AG04450 (cell line): ENCODE measurements at regions not wholly inside any gene's neighbourhood (a gene's known extent, or its start where the extent isn't known, plus 50 kb on each side); places are given as distances from the start of the nearest gene placed in this dataset.

Experiments used
- CTCF ChIA-PET: fragments of 300-600, 350-600 bp; formaldehyde crosslinking; extraction: SDS; loops from one replicate; lab custom pipeline; 2022; ENCODE audit warnings: antibody characterized with exemption, inconsistent platforms; lab: Charles Lee
- POLR2A ChIA-PET: fragments of 350-600 bp; formaldehyde crosslinking; extraction: SDS; loops from one replicate; lab custom pipeline; 2021; ENCODE audit warnings: antibody characterized with exemption, inconsistent platforms; lab: Yijun Ruan, JAX
- DNase-seq: peaks from one replicate; pipeline ENCODE4 v3.0.0-alpha.2; 2011; ENCODE audit warnings: low read depth, low spot score
- H3K27ac ChIP-seq: one replicate; pipeline ENCODE4 v1.5.1; 2012; ENCODE audit warnings: low read depth, low read length, control low read depth
- H3K27me3 ChIP-seq: one replicate; pipeline ENCODE4 v1.6.0; 2012; ENCODE audit warnings: low read length; ENCODE audit not compliant: control insufficient read depth, insufficient read depth
- H3K4me3 ChIP-seq: 2 replicates; pipeline ENCODE4 v1.5.1; 2011; ENCODE audit warnings: mild to moderate bottlenecking, low read depth, low read length, control low read depth
- H3K9me3 ChIP-seq: 2 replicates; pipeline ENCODE4 v1.5.1; 2012; ENCODE audit warnings: low read length; ENCODE audit not compliant: control insufficient read depth, insufficient read depth
- CTCF ChIP-seq: IDR thresholded peaks from 2 replicates; pipeline ENCODE4 v1.5.1; 2011; ENCODE audit warnings: low read depth, low read length, control low read depth, inconsistent platforms

GRCh38 chr3:197438906-197439305, 116.9 kb downstream of the BDH1 start:
- no peak overlapping the region for H3K4me3 ChIP-seq
- CTCF ChIA-PET, result no interaction called here
- no peak for TF ChIP-seq CTCF
- peaks cover 31% of the 10 kb centered on the region for H3K27me3 ChIP-seq
- DNase-seq, result no peak
- POLR2A ChIA-PET, result no interaction called here
- H3K9me3 ChIP-seq, result no peaks in the 10 kb centered on the region
- no peak overlapping the region for H3K27ac ChIP-seq

GRCh38 chr3:197435426-197435825, 120.3 kb downstream of the BDH1 start:
- DNase-seq, result no peak
- Histone ChIP-seq H3K27ac (no peak overlapping the region), H3K4me3 (no peak overlapping the region), H3K27me3 (peaks cover 15% of the 10 kb centered on the region), H3K9me3 (no peaks in the 10 kb centered on the region)
- ChIA-PET POLR2A (interaction anchor here (2.4 kb wide), 1 partner anchor 81 kb away, joined by 6 read pairs; no protein-coding TSS in a partner anchor), CTCF (no interaction called here)
- TF ChIP-seq CTCF, result no peak

DNA sequence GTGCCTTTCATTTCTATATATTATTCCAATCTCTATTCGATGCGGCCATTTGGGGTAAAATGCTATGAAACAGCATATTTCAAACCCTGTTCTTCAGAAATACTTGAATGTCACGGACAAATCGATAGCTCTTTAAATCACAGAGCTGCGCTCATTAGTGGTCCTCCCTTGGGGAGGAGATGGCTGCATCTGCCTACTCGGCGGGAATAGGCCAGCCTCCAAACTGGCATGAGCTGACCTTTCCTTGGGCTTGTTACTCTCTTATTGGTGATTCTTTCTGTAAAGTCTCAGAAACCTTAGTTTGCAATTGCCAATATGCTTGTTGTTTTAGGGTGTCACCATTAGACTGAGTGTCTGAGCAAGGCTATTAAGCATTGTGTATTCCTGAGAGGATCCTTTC, 120.9 kb downstream of the BDH1 start:
- peaks cover 10% of the 10 kb centered on the region for H3K27me3 ChIP-seq
- no peak for TF ChIP-seq CTCF
- no peak for DNase-seq
- no peaks in the 10 kb centered on the region for H3K9me3 ChIP-seq
- H3K27ac ChIP-seq, result no peak overlapping the region
- CTCF ChIA-PET, result no interaction called here
- no peak overlapping the region for H3K4me3 ChIP-seq
- POLR2A ChIA-PET, result interaction anchor here (2.4 kb wide), 1 partner anchor 80 kb away, joined by 6 read pairs; no protein-coding TSS in a partner anchor

- H3K27ac ChIP-seq, result no peak overlapping the region
- CTCF ChIA-PET, result no interaction called here
- no peaks in the 10 kb centered on the region; the same call in 1 of the 2 replicates for H3K9me3 ChIP-seq
- H3K4me3 ChIP-seq, result no peak overlapping the region
- H3K27me3 ChIP-seq, result no peaks in the 10 kb centered on the region
- DNase-seq, result no peak
- TF ChIP-seq CTCF, result no peak
- POLR2A ChIA-PET, result interaction anchor here (0.6 to 2.4 kb wide), 2 partner anchors 11 to 78 kb away, joined by 3 to 6 read pairs; no protein-coding TSS in a partner anchor
These were observed 123.2 kb downstream of the BDH1 start for GRCh38 chr3:197432384-197433127.

DNA sequence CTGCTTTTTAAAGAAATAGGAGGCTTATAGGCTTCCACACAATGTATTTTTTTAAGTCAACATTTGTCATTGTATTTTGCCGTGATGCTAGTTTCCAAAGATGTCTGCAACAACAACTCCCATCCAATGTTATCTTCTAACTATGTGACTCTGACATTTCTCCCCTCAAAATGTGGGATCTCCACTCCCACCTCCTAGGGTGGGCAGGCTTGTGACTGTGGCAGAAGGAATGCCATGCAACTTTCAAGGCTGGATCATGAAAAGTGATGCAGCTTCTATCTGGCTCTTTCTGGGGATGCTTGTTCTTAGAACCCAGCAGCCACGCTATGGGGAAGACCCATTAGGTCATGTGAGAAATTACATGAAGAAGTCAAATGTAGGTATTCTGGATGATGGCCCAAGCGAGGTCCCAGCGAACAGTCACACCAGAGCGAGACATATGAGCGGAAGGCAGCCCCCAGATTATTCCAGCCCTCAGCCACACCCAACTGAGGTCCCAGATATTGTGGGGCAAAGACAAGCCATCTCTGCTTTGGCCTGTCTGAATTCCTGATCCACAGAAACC, 124.3 kb downstream of the BDH1 start:
- CTCF ChIA-PET, result no interaction called here
- Histone ChIP-seq H3K9me3 (no peaks in the 10 kb centered on the region; the same call in 1 of the 2 replicates), H3K4me3 (no peak overlapping the region), H3K27ac (no peak overlapping the region), H3K27me3 (no peaks in the 10 kb centered on the region)
- no peak for DNase-seq
- TF ChIP-seq CTCF, result no peak
- POLR2A ChIA-PET, result no interaction called here
